ENCODE measurements at regions not wholly inside any gene's neighbourhood (a gene's known extent, or its start where the extent isn't known, plus 50 kb on each side); places are given as distances from the start of the nearest gene placed in this dataset.

- Histone ChIP-seq H3K4me3 (ENCODE audit: low read length, poor library complexity, severe bottlenecking) (no peak overlapping the region), H3F3A (ENCODE audit: low read depth) (no peaks in the 10 kb centered on the region), H4K20me1 (ENCODE audit: insufficient read depth, low read length, poor library complexity, severe bottlenecking) (no peaks in the 10 kb centered on the region), H3K79me2 (ENCODE audit: insufficient read depth, low read length) (no peaks in the 10 kb centered on the region), H3K9me3 (ENCODE audit: insufficient read depth, low read depth, low read length) (no peaks in the 10 kb centered on the region), H3K27me3 (ENCODE audit: insufficient read depth, low read length, poor library complexity, severe bottlenecking) (no peaks in the 10 kb centered on the region), H2AFZ (ENCODE audit: low read length) (no peak overlapping the region), H3K9me2 (replicated peaks; ENCODE audit: low read depth, low read length) (no peaks in the 10 kb centered on the region), H3K4me2 (ENCODE audit: low read depth, low read length, poor library complexity, severe bottlenecking) (no peak overlapping the region), H3K36me3 (ENCODE audit: insufficient read depth, low read length) (no peaks in the 10 kb centered on the region), H3K4me1 (ENCODE audit: insufficient read depth, low read length, poor library complexity, severe bottlenecking) (no peaks in the 10 kb centered on the region), H3K9ac (ENCODE audit: low read depth, low read length, poor library complexity, severe bottlenecking) (no peak overlapping the region)
- TF ChIP-seq CTCF (conservative IDR thresholded peaks at IDR 0.05; ENCODE audit: low read length) (no peak), EZH2phosphoT487 (IDR thresholded peaks at IDR 0.05; ENCODE audit: borderline replicate concordance) (no peak)
Observed at GRCh38 chr4:31530555-31530954, 810.4 kb downstream of the PCDH7 start.

- Histone ChIP-seq H2AFZ (ENCODE audit: low read length) (no peak overlapping the region), H4K20me1 (ENCODE audit: insufficient read depth, low read length, poor library complexity, severe bottlenecking) (no peaks in the 10 kb centered on the region)
- TF ChIP-seq EZH2phosphoT487 (IDR thresholded peaks at IDR 0.05; ENCODE audit: borderline replicate concordance) = no peak
- no peak for TF ChIP-seq CTCF (conservative IDR thresholded peaks at IDR 0.05; ENCODE audit: low read length)
Observed at GRCh38 chr4:31538877-31539276, 818.7 kb downstream of the PCDH7 start.

GRCh38 chr4:31539284-31540069 lies 819.3 kb downstream of the PCDH7 start:
- no peaks in the 10 kb centered on the region for H3K27me3 ChIP-seq (ENCODE audit: insufficient read depth, low read length, poor library complexity, severe bottlenecking)
- no peaks in the 10 kb centered on the region for H4K20me1 ChIP-seq (ENCODE audit: insufficient read depth, low read length, poor library complexity, severe bottlenecking)
- H3K4me3 ChIP-seq (ENCODE audit: low read length, poor library complexity, severe bottlenecking) = no peak overlapping the region
- no peaks in the 10 kb centered on the region for H3K79me2 ChIP-seq (ENCODE audit: insufficient read depth, low read length)
- H3K4me2 ChIP-seq (ENCODE audit: low read depth, low read length, poor library complexity, severe bottlenecking) = no peak overlapping the region
- H3F3A ChIP-seq (ENCODE audit: low read depth) = no peaks in the 10 kb centered on the region
- TF ChIP-seq EZH2phosphoT487 (IDR thresholded peaks at IDR 0.05; ENCODE audit: borderline replicate concordance) (no peak), CTCF (conservative IDR thresholded peaks at IDR 0.05; ENCODE audit: low read length) (no peak)
- H3K36me3 ChIP-seq (ENCODE audit: insufficient read depth, low read length) = no peaks in the 10 kb centered on the region
- H2AFZ ChIP-seq (ENCODE audit: low read length) = no peak overlapping the region
- H3K4me1 ChIP-seq (ENCODE audit: insufficient read depth, low read length, poor library complexity, severe bottlenecking) = no peaks in the 10 kb centered on the region
- no peak overlapping the region for H3K9ac ChIP-seq (ENCODE audit: low read depth, low read length, poor library complexity, severe bottlenecking)
- no peaks in the 10 kb centered on the region for H3K9me2 ChIP-seq (replicated peaks; ENCODE audit: low read depth, low read length)
- no peaks in the 10 kb centered on the region for H3K9me3 ChIP-seq (ENCODE audit: insufficient read depth, low read depth, low read length)

More at GRCh38 chr4:31538877-31539276, 818.7 kb downstream of the PCDH7 start:
- Histone ChIP-seq H3K79me2 (ENCODE audit: insufficient read depth, low read length) (no peaks in the 10 kb centered on the region), H3F3A (ENCODE audit: low read depth) (no peaks in the 10 kb centered on the region), H3K27me3 (ENCODE audit: insufficient read depth, low read length, poor library complexity, severe bottlenecking) (no peaks in the 10 kb centered on the region), H3K4me1 (ENCODE audit: insufficient read depth, low read length, poor library complexity, severe bottlenecking) (no peaks in the 10 kb centered on the region), H3K4me3 (ENCODE audit: low read length, poor library complexity, severe bottlenecking) (no peak overlapping the region), H3K36me3 (ENCODE audit: insufficient read depth, low read length) (no peaks in the 10 kb centered on the region), H3K9me2 (replicated peaks; ENCODE audit: low read depth, low read length) (no peaks in the 10 kb centered on the region), H3K9ac (ENCODE audit: low read depth, low read length, poor library complexity, severe bottlenecking) (no peak overlapping the region), H3K4me2 (ENCODE audit: low read depth, low read length, poor library complexity, severe bottlenecking) (no peak overlapping the region), H3K9me3 (ENCODE audit: insufficient read depth, low read depth, low read length) (no peaks in the 10 kb centered on the region)

Measured in Loucy (cell line).